H7 (cell line): ENCODE measurements at regions not wholly inside any gene's neighbourhood (a gene's known extent, or its start where the extent isn't known, plus 50 kb on each side); places are given as distances from the start of the nearest gene placed in this dataset.

ENCODE experiments used
- DNase-seq: peaks from one replicate; pipeline ENCODE4 v3.0.0; 2012
- H3K27me3 ChIP-seq: 2 replicates; pipeline ENCODE4 v1.6.0; 2011; ENCODE audit warnings: mild to moderate bottlenecking, low read length; ENCODE audit not compliant: control insufficient read depth, insufficient read depth
- H3K36me3 ChIP-seq: replicated peaks from 2 replicates; pipeline ENCODE4 v1.5.1; 2011; ENCODE audit warnings: low read length; ENCODE audit not compliant: control insufficient read depth, insufficient read depth
- H3K4me3 ChIP-seq: 2 replicates; pipeline ENCODE4 v1.5.1; 2011; ENCODE audit warnings: low read depth, mild to moderate bottlenecking, control low read depth, low read length, moderate library complexity; ENCODE audit not compliant: insufficient read depth

DNA sequence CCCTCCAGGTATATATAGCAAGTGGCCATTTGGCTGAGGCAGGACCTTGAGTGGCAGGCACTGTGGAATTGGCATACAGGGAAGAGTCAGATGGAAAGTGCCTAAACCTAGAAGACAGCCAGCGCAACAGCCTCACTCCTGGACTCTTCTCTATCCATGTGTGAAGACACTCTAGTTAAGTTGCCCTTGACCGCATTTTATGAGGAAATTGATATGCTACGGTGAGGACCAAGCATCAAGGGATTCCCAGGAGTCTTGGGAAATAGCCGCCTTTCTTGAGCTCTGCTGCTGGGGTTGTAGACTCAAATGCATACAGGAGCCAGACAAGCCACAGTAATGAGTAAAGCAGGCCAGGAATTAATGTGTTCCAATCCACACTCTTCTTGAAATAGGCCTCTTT lies 145.9 kb upstream of the KAZN start:
- Histone ChIP-seq H3K36me3 (no peaks in the 10 kb centered on the region), H3K4me3 (no peak overlapping the region), H3K27me3 (peaks cover 6% of the 10 kb centered on the region)
- DNase-seq: no peak

DNA sequence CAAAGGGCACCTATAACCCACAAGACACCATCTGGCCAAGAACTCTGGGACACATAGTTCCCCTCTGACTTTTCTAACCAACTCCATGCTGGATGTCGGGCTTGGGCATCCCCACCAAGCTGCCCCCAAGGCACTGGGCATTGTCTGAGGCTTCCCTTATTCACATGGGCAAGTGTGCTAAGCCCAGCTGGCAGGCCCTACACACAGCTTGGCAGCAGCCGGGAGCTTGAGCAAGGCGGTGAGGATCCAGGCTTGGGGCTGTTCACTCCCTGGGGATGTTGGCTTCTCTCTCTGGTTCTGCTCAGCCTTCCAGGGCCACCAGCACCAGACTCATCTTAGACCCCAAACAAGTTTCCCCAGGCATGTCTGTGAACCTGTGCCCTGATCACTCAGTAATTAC lies 138.3 kb upstream of the KAZN start:
- Histone ChIP-seq H3K27me3 (no peaks in the 10 kb centered on the region; the same call in 1 of the 2 replicates), H3K4me3 (no peak overlapping the region), H3K36me3 (no peaks in the 10 kb centered on the region)
- no peak for DNase-seq

DNA sequence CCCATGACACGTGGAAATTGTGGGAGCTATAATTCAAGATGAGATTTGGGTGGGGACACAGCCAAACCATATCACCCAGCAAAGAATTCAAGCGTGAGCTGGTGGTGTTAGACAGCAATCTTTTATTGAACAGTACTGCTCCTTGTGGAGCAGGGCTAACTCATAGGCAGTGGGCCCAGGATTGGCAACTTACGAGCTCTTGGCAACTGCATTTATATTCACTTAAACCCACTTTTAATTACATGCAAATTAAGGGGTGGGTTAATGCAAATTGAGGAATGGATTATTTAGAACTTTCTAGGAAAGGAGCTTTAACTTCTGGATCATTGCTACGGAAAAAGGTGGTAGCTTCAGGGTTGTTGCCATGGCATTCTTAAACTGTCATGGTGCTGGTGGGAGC lies 135.6 kb upstream of the KAZN start:
- Histone ChIP-seq H3K4me3 (no peak overlapping the region), H3K27me3 (no peaks in the 10 kb centered on the region; the same call in 1 of the 2 replicates), H3K36me3 (no peaks in the 10 kb centered on the region)
- no peak for DNase-seq

DNA sequence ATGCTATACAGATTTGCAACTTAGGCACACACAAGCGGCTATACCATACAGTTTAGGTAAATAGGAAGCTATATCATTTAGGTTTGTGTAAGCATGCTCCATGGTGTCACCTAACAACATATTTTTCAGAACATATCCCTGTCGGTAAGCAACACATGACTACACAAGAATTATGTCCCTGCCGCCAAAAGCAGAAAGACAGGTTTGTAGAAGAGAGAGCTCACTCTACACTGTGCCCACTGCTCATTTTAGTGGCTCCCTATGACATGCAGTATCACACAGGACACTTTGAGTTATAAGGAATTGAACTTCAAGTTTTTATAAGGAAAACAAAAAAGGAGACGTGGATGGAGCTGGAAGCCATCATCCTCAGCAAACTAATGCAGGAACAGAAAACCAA lies 132.5 kb upstream of the KAZN start:
- Histone ChIP-seq H3K36me3 (no peaks in the 10 kb centered on the region), H3K4me3 (no peak overlapping the region), H3K27me3 (no peaks in the 10 kb centered on the region)
- DNase-seq: no peak

DNA sequence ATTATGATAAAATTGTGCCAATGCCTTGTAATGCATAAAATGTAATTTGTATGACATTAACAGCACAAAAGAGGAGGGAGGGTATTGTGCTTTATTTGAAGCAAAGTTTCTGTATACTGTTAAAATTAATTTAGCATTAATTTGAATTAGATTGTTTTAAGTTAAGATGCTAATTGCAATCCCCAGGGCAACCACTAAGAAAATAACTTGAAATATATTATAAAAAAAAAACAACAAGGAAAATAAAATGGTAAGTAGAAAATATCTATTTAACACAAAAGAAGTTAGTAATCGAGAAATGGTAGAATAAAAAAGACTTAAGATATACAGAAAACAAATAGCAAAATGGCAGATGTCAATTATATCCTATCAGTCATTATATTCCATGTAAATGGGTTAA lies 131.4 kb upstream of the KAZN start:
- no peak for DNase-seq
- no peaks in the 10 kb centered on the region for H3K36me3 ChIP-seq
- no peak overlapping the region for H3K4me3 ChIP-seq
- H3K27me3 ChIP-seq: no peaks in the 10 kb centered on the region

DNA sequence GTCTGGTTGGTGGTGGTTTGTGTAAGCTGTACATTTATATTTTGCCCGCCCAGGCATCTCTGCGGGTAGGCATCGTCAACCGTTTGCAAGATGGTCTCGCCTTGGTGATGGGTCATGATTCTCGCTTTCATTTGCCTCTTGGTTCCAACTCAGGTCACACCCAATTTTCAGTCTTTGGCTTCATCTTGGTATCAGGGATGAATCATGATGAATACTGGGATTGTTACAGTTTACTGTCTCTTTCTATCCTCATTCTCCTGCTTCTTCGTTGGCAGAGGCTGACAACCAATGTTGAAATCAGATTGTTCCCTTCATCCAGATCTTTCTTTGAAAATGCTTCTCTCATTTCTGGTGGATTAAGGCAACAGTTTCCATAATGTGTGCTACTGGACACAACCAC lies 129.7 kb upstream of the KAZN start:
- no peak for DNase-seq
- H3K27me3 ChIP-seq: no peaks in the 10 kb centered on the region
- H3K4me3 ChIP-seq: no peak overlapping the region
- H3K36me3 ChIP-seq: no peaks in the 10 kb centered on the region

DNA sequence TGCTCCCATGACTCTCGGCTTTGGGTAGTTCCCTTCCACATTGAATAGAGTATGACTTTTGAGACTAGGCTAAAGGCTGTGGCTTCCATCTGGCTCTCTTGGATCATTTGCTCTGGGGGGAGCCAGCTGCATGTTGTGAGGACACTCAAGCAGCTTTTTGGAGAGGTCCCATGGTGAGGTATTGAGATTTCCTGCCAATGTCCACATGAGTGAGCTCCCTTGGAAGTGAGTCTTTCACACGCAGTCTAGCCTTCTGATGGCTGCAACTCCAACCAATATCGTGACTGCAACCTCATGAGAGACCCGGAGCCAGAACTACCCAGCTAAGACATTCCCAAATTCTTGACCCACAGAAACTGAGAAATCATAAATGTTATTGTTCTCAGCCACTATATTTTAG lies 127.7 kb upstream of the KAZN start:
- DNase-seq: no peak
- no peaks in the 10 kb centered on the region for H3K36me3 ChIP-seq
- H3K4me3 ChIP-seq: no peak overlapping the region
- no peaks in the 10 kb centered on the region; the same call in 1 of the 2 replicates for H3K27me3 ChIP-seq

DNA sequence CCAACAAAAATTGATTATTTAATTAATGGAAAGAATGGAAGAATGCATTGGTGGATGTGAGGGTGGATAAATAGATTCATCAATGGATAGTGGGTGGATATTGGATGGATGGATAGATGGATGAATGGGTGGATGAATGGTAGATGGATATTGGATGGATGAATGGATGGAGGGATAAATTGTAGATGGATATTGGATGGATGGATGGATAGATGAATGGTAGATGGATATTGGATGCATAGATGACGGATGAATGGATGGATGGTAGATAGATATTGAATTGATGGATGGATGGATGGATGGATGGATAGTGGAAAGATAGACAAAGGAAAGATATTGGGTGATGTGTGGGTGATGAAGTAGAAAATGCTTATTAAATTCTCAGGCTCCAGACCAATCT lies 123.6 kb upstream of the KAZN start:
- DNase-seq: no peak
- peaks cover under 1% of the 10 kb centered on the region; the same call in 1 of the 2 replicates for H3K27me3 ChIP-seq
- H3K36me3 ChIP-seq: no peaks in the 10 kb centered on the region
- H3K4me3 ChIP-seq: no peak overlapping the region

DNA sequence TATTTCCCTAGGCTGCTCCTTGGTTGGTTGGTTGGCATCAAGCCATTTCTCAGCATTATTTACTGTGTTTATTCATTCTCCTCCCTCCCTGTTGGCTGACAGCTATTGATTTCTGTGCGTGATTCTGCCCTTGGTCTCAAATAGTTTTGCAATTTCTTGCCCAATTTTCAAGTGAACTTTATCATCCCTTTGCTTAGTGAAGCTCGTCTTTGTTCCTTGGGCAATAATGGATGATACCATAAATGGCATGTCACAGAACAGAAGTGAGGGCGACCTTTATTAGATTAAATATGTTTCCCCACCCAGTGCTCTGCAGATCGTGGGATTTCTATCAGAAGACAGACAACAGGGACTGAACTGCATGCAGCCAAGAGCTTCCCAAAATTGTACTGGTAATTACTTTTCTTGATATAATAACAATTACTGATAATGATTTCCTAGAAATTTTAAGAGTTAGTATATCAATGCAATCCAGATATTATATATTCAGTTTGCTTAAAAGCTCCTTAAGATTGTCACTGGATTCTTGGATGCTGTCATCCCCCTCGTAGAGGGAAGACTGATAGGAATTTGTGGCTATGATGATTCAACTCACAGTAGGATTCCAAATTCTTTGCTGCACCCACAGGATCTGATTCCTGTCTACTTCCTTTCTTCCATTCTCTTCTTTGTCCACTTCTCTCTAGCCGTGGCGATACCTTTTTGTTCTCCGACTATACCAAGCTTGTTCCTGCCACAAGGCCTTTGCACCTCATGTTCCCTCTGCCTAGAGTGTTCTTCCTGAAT lies 122.1 kb upstream of the KAZN start:
- H3K27me3 ChIP-seq: peaks cover 1% of the 10 kb centered on the region; the same call in 1 of the 2 replicates
- DNase-seq: no peak
- no peak overlapping the region for H3K4me3 ChIP-seq
- no peaks in the 10 kb centered on the region for H3K36me3 ChIP-seq

DNA sequence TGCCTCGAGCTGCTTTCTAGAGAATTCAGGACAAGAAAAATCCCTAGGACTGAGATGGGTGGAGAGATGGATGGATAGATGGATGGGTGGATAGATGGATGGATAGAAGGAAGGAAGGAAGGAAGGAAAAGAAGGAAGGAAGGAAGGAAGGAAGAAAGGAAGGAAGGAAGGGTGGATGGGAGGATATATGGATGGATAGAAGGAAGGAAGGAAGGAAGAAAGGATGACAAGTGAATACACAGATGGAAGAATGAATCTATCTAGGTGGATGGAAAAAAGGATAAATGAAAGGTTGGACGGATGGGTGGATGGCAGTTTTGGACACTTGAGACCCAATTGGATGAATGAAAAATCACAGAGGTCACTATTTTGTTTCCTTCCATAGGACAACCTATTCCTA lies 120.4 kb upstream of the KAZN start:
- no peak for DNase-seq
- no peak overlapping the region for H3K4me3 ChIP-seq

DNA sequence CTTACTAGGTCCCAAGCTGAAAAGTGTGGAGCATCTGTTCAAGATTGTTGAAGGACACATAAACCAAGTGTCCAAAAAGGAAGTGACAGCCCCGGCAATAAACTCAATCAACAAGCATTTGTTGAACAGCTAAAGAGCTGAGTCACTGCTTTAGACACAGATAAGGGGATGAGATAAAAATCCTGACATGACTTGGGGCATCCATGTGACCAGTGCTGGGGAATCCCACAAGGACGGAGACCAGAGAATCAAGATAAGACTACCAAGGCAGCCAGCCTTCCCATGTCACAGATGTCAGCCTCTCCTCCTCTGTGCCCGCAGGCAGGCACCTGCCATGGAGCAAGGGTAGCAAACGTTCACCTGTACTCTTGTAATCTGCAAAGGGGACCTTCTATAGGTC lies 118.6 kb upstream of the KAZN start:
- Histone ChIP-seq H3K36me3 (no peaks in the 10 kb centered on the region), H3K27me3 (peaks cover 1% of the 10 kb centered on the region; the same call in 1 of the 2 replicates), H3K4me3 (no peak overlapping the region)
- DNase-seq: no peak

More for the DNA sequence above, 120.4 kb upstream of the KAZN start:
- H3K36me3 ChIP-seq: no peaks in the 10 kb centered on the region
- H3K27me3 ChIP-seq: peaks cover 1% of the 10 kb centered on the region; the same call in 1 of the 2 replicates

DNA sequence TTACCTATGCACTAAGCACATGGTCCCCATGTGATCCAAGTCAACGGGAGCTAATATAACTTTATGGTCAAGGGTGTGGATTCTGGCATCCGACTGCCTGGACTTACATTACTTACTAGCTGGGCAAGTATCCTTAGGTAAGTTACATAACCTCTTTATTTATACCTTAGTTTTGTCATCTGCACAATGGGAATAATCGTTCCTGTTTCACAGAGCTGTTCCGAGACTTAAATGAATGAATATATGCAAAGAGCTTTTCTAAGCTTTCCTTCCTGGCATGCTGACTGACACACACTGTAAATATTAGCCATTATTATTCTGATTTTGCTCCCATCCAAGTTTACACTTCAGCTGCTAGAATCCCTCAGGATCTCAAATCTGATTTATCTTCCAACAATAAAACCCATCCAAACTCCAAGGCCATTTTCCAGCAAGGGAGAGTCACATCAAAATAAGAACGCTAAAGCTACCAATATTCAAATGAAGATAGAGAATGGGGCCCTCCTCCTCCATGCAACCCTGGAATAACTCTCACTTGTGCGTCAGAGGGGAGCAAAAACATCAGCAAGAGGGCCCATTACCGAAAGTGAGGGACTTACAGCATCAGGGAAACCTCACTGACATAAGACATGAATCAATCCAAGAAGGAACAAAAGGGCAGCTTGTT lies 115.6 kb upstream of the KAZN start:
- H3K36me3 ChIP-seq: no peaks in the 10 kb centered on the region

DNA sequence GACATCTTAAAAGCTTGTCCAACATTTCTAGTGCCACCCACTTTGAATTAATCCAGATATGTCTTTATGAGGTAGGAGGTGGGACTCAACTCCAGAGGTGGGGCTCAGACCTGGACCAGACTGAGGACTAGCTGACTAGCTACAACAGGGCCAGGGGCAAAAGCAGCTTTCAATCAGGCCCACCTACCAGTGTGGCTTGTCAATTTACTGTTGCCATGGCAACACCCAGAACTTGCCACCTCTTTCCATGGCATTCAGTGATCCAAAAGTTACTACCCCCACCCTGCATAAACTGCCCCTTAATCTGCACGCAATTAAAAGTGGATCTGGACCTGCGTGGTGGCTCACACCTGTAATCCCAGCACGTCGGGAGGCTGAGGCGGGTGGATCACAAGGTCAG lies 113.2 kb upstream of the KAZN start:
- no peaks in the 10 kb centered on the region for H3K36me3 ChIP-seq
- DNase-seq: no peak
- H3K27me3 ChIP-seq: no peaks in the 10 kb centered on the region; the same call in 1 of the 2 replicates
- H3K4me3 ChIP-seq: no peak overlapping the region

More for the DNA sequence above, 115.6 kb upstream of the KAZN start:
- H3K4me3 ChIP-seq: no peak overlapping the region
- no peak for DNase-seq
- H3K27me3 ChIP-seq: peaks cover 1% of the 10 kb centered on the region; the same call in 1 of the 2 replicates

DNA sequence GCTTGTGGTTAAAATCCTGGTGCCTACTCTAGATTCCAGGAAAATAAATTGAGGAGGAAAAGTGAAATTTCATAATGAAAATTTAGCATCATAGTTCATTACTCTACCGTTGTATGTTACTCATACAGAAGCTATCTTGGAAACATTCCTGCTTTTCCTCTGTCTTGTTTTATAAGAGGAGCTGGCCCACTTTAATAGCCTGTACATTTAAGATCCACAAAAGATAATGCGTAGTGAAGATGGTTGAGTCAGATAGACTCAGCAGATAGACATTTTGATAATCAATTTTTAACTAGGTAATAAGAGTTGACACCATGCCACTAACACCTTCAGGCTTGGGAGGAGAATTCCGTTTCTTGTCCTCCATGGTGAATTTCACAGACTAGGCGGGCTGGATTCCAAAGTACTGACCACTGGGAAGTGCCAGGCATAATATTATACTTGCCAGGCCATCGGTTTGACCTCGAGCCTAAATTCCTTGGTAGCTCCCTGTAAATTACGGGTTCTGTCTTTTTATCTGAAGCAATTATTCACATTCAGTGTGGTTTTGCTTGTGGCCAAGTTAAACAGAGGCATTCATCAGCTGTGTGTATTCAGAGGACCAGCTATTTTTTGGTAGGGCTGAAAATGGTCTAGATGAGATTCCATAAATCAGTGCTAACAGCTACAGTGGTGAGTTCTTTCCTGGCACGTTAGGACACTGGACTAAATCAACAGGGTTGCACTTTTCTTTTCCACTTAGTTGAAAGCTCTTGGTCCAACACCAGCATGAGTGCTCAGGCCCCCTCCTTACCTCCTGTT lies 111.9 kb upstream of the KAZN start:
- Histone ChIP-seq H3K27me3 (no peaks in the 10 kb centered on the region; the same call in 1 of the 2 replicates), H3K36me3 (no peaks in the 10 kb centered on the region), H3K4me3 (no peak overlapping the region)
- DNase-seq: no peak
